A549 (cell line): ENCODE measurements at regions not wholly inside any gene's neighbourhood (a gene's known extent, or its start where the extent isn't known, plus 50 kb on each side); places are given as distances from the start of the nearest gene placed in this dataset.

ENCODE experiments used
- ATAC-seq, 2 experiments: fragments of 200-7000 bp in 1 of 2; fragments of >200 bp in 1 of 2; cut with Nextera tagmentation in 1 of 2; cut with Tn5 transposase in 1 of 2; 3 replicates each; pipeline versions ENCODE4 v1.8.0 to v1.9.1; 2018 to 2020; ENCODE audit warnings: mild to moderate bottlenecking in 1 of 2, moderate library complexity in 1 of 2
- CTCF ChIA-PET: fragments of 300-600 bp; sonication (Branson Sonifier 250); formaldehyde crosslinking; extraction: SDS; loops from one replicate; lab custom pipeline; 2021; ENCODE audit warnings: antibody characterized with exemption, inconsistent platforms; lab: Yijun Ruan, JAX
- POLR2A ChIA-PET: fragments of 350-600 bp; formaldehyde crosslinking; extraction: SDS; loops from one replicate; lab custom pipeline; 2021; ENCODE audit warnings: antibody characterized with exemption, inconsistent platforms; lab: Yijun Ruan, JAX
- DNase-seq, 2 experiments: peaks; one replicate each; pipeline versions ENCODE4 v3.0.0 to v3.0.0-alpha.2; 2011 to 2016; ENCODE audit warnings: low read depth in 1 of 2, low spot score in 1 of 2
- FAIRE-seq: peaks from 2 replicates; lab custom pipeline; 2011; peaks lifted over from hg19 to GRCh38; lab: Jason Lieb, UNC
- H3K27ac ChIP-seq, 2 experiments: fragments of >200 bp; sonication (Bioruptor Twin); formaldehyde crosslinking; 3 replicates each; pipeline ENCODE4 v1.5.1; 2016 to 2017
- H3K4me1 ChIP-seq: fragments of >200 bp; sonication (Bioruptor Twin); formaldehyde crosslinking; 3 replicates; pipeline ENCODE4 v1.6.1; 2016
- H3K4me2 ChIP-seq: fragments of >200 bp; sonication (Bioruptor Twin); formaldehyde crosslinking; 3 replicates; pipeline ENCODE4 v1.6.1; 2016
- H3K4me3 ChIP-seq: fragments of >200 bp; sonication (Bioruptor Twin); formaldehyde crosslinking; 3 replicates; pipeline ENCODE4 v1.5.1; 2016
- H3K9me3 ChIP-seq: fragments of >200 bp; sonication (Bioruptor Twin); formaldehyde crosslinking; 3 replicates; pipeline ENCODE4 v1.6.1; 2016
- BHLHE40 ChIP-seq: IDR thresholded peaks from 2 replicates; pipeline ENCODE4 v1.6.1; 2012; ENCODE audit warnings: low read depth, low read length, inconsistent platforms
- CHD2 ChIP-seq: fragments of 150-350 bp; IDR thresholded peaks from 2 replicates; pipeline ENCODE4 v1.6.1; 2014; ENCODE audit warnings: low read length; ENCODE audit not compliant: partially characterized antibody
- EP300 ChIP-seq, 2 experiments: fragments of >200 bp; sonication (Bioruptor Twin); formaldehyde crosslinking; IDR thresholded peaks; 2 replicates in 1 of 2; 3 replicates in 1 of 2; pipeline ENCODE4 v1.6.1; 2016 to 2017
- FOSL2 ChIP-seq, 2 experiments: fragments of 450-650 bp in 1 of 2; fragments of >200 bp in 1 of 2; sonication (Bioruptor Twin) in 1 of 2; formaldehyde crosslinking; IDR thresholded peaks; 2 replicates each; pipeline versions ENCODE4 v1.5.0 to v1.6.1; 2016 to 2020; ENCODE audit warnings: mild to moderate bottlenecking in 1 of 2, moderate library complexity in 1 of 2
- FOXS1 ChIP-seq: fragments of 250-450 bp; sonication (Bioruptor Pico); IDR thresholded peaks from 2 replicates; pipeline ENCODE4 v1.5.0; 2020; ENCODE audit warnings: mild to moderate bottlenecking, moderate library complexity
- HOXA7 ChIP-seq: fragments of 250-450 bp; sonication (Bioruptor Pico); IDR thresholded peaks from 2 replicates; pipeline ENCODE4 v1.5.0; 2020; ENCODE audit warnings: mild to moderate bottlenecking, moderate library complexity
- HOXB13 ChIP-seq: fragments of 250-450 bp; sonication (Bioruptor Pico); IDR thresholded peaks from 2 replicates; pipeline ENCODE4 v1.5.0; 2020; ENCODE audit warnings: low read depth, mild to moderate bottlenecking, moderate library complexity
- HOXB5 ChIP-seq: fragments of 250-450 bp; sonication (Bioruptor Pico); IDR thresholded peaks from 2 replicates; pipeline ENCODE4 v1.5.0; 2020; ENCODE audit warnings: mild to moderate bottlenecking, moderate library complexity
- JUN ChIP-seq, 2 experiments: fragments of >200 bp; sonication (Bioruptor Twin); formaldehyde crosslinking; IDR thresholded peaks; 2 replicates in 1 of 2; 3 replicates in 1 of 2; pipeline ENCODE4 v1.6.1; 2016 to 2017
- KDM1A ChIP-seq: fragments of 200-600 bp; sonication (generic); IDR thresholded peaks from 2 replicates; pipeline ENCODE4 v1.6.1; 2016; ENCODE audit warnings: low read depth, mild to moderate bottlenecking
- KDM5A ChIP-seq: fragments of 200-600 bp; sonication (generic); IDR thresholded peaks from 2 replicates; pipeline ENCODE4 v1.6.1; 2016; ENCODE audit warnings: antibody characterized with exemption, mild to moderate bottlenecking
- MAX ChIP-seq: IDR thresholded peaks from 2 replicates; pipeline ENCODE4 v1.6.1; 2012
- MAZ ChIP-seq: fragments of 150-350 bp; IDR thresholded peaks from 2 replicates; pipeline ENCODE4 v1.6.1; 2014; ENCODE audit warnings: antibody characterized with exemption, low read depth, low read length, borderline replicate concordance
- NR3C1 ChIP-seq: fragments of >200 bp; sonication (Bioruptor Twin); formaldehyde crosslinking; IDR thresholded peaks from 3 replicates; pipeline ENCODE4 v1.6.1; 2017
- PHF8 ChIP-seq: fragments of 200-600 bp; sonication (generic); IDR thresholded peaks from 2 replicates; pipeline ENCODE4 v1.6.1; 2016; ENCODE audit warnings: low read depth, mild to moderate bottlenecking, antibody characterized with exemption, moderate library complexity, borderline replicate concordance
- RAD21 ChIP-seq, 2 experiments: fragments of >200 bp in 1 of 2; sonication (Bioruptor Twin) in 1 of 2; formaldehyde crosslinking in 1 of 2; IDR thresholded peaks in 1 of 2; conservative IDR thresholded peaks in 1 of 2; 2 replicates in 1 of 2; 3 replicates in 1 of 2; pipeline ENCODE4 v1.6.1; 2012 to 2018; ENCODE audit warnings: inconsistent platforms in 1 of 2
- RARB ChIP-seq: fragments of 250-450 bp; sonication (Bioruptor Pico); IDR thresholded peaks from 2 replicates; pipeline ENCODE4 v1.8.0; 2021; ENCODE audit warnings: mild to moderate bottlenecking, moderate library complexity
- RCOR1 ChIP-seq: fragments of 150-350 bp; IDR thresholded peaks from 2 replicates; pipeline ENCODE4 v1.6.1; 2014; ENCODE audit warnings: antibody characterized with exemption, low read length, low read depth
- RFX5 ChIP-seq: fragments of 450-650 bp; IDR thresholded peaks from 2 replicates; pipeline ENCODE4 v1.7.1; 2014; ENCODE audit warnings: antibody characterized with exemption, mild to moderate bottlenecking, moderate library complexity
- RNF2 ChIP-seq: fragments of 200-600 bp; sonication (generic); IDR thresholded peaks from 2 replicates; pipeline ENCODE4 v1.6.1; 2016; ENCODE audit warnings: low read depth, mild to moderate bottlenecking, antibody characterized with exemption, moderate library complexity, borderline replicate concordance
- SREBF2 ChIP-seq: fragments of 450-650 bp; IDR thresholded peaks from 2 replicates; pipeline ENCODE4 v1.6.1; 2014; ENCODE audit warnings: mild to moderate bottlenecking, moderate library complexity
- TFCP2L1 ChIP-seq: fragments of 250-450 bp; sonication (Bioruptor Pico); IDR thresholded peaks from 2 replicates; pipeline ENCODE4 v1.5.0; 2021; ENCODE audit warnings: mild to moderate bottlenecking
- TP53 ChIP-seq: fragments of 250-450 bp; sonication (Bioruptor Pico); IDR thresholded peaks from 2 replicates; pipeline ENCODE4 v1.5.0; 2021; ENCODE audit warnings: mild to moderate bottlenecking, moderate library complexity
- ZFP36 ChIP-seq: fragments of 450-650 bp; IDR thresholded peaks from 2 replicates; pipeline ENCODE4 v1.6.1; 2014; ENCODE audit warnings: borderline replicate concordance; ENCODE audit not compliant: partially characterized antibody
- WGBS: methylation state at CpG from one replicate; pipeline ENCODE4 v1.1.6; 2017; ENCODE audit errors: missing lambda C conversion rate; 5-methylcytosine and 5-hydroxymethylcytosine counted together
- TF ChIP-seq, protein P1 (sequence below): fragments of >200 bp; sonication (Bioruptor Twin); formaldehyde crosslinking; IDR thresholded peaks from 3 replicates; pipeline ENCODE4 v1.5.1; 2016
- TF ChIP-seq, protein P2 (sequence below): fragments of >200 bp; sonication (Bioruptor Twin); formaldehyde crosslinking; IDR thresholded peaks from 3 replicates; pipeline ENCODE4 v1.6.1; 2016
- TF ChIP-seq, protein P3 (sequence below): fragments of >200 bp; sonication (Bioruptor Twin); formaldehyde crosslinking; IDR thresholded peaks from 2 replicates; pipeline ENCODE4 v1.6.1; 2016

- no peak for FAIRE-seq
- ATAC-seq = no peak
- H3K9me3 ChIP-seq = no peaks in the 10 kb centered on the region
- H3K4me3 ChIP-seq = no peak overlapping the region
- H3K27ac ChIP-seq = no peak overlapping the region
- POLR2A ChIA-PET = no interaction called here
- no peak overlapping the region for H3K4me2 ChIP-seq
- no peak for DNase-seq
- TF ChIP-seq, protein P1, sequence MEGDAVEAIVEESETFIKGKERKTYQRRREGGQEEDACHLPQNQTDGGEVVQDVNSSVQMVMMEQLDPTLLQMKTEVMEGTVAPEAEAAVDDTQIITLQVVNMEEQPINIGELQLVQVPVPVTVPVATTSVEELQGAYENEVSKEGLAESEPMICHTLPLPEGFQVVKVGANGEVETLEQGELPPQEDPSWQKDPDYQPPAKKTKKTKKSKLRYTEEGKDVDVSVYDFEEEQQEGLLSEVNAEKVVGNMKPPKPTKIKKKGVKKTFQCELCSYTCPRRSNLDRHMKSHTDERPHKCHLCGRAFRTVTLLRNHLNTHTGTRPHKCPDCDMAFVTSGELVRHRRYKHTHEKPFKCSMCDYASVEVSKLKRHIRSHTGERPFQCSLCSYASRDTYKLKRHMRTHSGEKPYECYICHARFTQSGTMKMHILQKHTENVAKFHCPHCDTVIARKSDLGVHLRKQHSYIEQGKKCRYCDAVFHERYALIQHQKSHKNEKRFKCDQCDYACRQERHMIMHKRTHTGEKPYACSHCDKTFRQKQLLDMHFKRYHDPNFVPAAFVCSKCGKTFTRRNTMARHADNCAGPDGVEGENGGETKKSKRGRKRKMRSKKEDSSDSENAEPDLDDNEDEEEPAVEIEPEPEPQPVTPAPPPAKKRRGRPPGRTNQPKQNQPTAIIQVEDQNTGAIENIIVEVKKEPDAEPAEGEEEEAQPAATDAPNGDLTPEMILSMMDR = no peak
- no peak for TF ChIP-seq MAZ
- no peak for TF ChIP-seq KDM5A
- TF ChIP-seq JUN (IDR thresholded peaks at IDR 0.05) = no peak
- no peak for TF ChIP-seq FOSL2 (IDR thresholded peaks at IDR 0.05)
- TF ChIP-seq FOSL2 (CRISPR knock-in tag; IDR thresholded peaks at IDR 0.05) = no peak
- no peak for TF ChIP-seq KDM1A
- no peak for TF ChIP-seq HOXB13 (CRISPR knock-in tag)
- TF ChIP-seq FOXS1 (CRISPR knock-in tag) = no peak
- TF ChIP-seq PHF8 = no peak
- no peak for TF ChIP-seq HOXA7
- no peak for TF ChIP-seq ZFP36
- no peak for TF ChIP-seq EP300 (IDR thresholded peaks at IDR 0.05)
- TF ChIP-seq MAX = no peak
- TF ChIP-seq TFCP2L1 (CRISPR knock-in tag) = no peak
- no peak for TF ChIP-seq CHD2
- no peak for TF ChIP-seq RFX5
- no peak for TF ChIP-seq HOXB5
- no peak for TF ChIP-seq RNF2
- 27% methylated on average over 2 of the region's 2 CpGs for WGBS
- CTCF ChIA-PET = no interaction called here
- no peaks in the 10 kb centered on the region for H3K4me1 ChIP-seq
Measured at GRCh38 chr4:108255203-108255747, 86.5 kb upstream of the LEF1 start.

DNA sequence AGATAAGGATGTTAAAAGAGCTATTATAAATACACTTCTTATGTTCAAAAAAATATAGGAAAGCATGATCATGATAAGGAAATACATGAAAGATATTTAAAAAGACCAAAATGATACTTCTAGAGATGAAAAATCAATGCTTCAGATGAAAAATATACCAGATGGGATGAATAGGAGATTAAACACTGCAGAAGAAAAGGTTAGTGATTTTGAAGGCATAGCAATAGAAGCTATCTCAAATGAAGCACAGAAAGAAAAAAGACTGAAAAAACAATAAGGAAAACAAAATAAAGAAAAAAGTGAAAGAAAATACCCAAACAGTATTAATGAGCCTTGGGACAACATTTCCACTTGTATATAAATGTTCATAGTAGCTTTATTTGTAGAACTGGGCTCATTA is 80.7 kb upstream of the LEF1 start:
- Histone ChIP-seq H3K4me1 (no peaks in the 10 kb centered on the region), H3K9me3 (no peaks in the 10 kb centered on the region), H3K4me3 (no peak overlapping the region), H3K27ac (no peak overlapping the region), H3K4me2 (no peak overlapping the region)
- POLR2A ChIA-PET = no interaction called here
- no peak for DNase-seq
- no peak for ATAC-seq
- CTCF ChIA-PET = interaction anchor here (0.6 kb wide), 1 partner anchor 55 kb away, joined by 4 read pairs; no protein-coding TSS in a partner anchor
- no peak for FAIRE-seq
- TF ChIP-seq CHD2 (no peak), HOXA7 (no peak), RARB (no peak), JUN (IDR thresholded peaks at IDR 0.05) (no peak), MAX (no peak), BHLHE40 (no peak), TP53 (CRISPR knock-in tag) (no peak), FOSL2 (IDR thresholded peaks at IDR 0.05) (no peak), FOSL2 (CRISPR knock-in tag; IDR thresholded peaks at IDR 0.05) (no peak), RAD21 (conservative IDR thresholded peaks at IDR 0.05 in 1 of 2, IDR thresholded peaks at IDR 0.05 in 1 of 2) (no peak), RCOR1 (no peak), MAZ (no peak), NR3C1 (no peak), HOXB5 (no peak), PHF8 (no peak), SREBF2 (no peak)
- TF ChIP-seq, protein P2, sequence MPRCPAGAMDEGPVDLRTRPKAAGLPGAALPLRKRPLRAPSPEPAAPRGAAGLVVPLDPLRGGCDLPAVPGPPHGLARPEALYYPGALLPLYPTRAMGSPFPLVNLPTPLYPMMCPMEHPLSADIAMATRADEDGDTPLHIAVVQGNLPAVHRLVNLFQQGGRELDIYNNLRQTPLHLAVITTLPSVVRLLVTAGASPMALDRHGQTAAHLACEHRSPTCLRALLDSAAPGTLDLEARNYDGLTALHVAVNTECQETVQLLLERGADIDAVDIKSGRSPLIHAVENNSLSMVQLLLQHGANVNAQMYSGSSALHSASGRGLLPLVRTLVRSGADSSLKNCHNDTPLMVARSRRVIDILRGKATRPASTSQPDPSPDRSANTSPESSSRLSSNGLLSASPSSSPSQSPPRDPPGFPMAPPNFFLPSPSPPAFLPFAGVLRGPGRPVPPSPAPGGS = no peak
- TF ChIP-seq, protein P3, sequence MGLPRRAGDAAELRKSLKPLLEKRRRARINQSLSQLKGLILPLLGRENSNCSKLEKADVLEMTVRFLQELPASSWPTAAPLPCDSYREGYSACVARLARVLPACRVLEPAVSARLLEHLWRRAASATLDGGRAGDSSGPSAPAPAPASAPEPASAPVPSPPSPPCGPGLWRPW = no peak
